ENCODE measurements at regions not wholly inside any gene's neighbourhood (a gene's known extent, or its start where the extent isn't known, plus 50 kb on each side); places are given as distances from the start of the nearest gene placed in this dataset.
"Not testable (repeated sequence)": the region's sequence is repeated elsewhere in the genome, so short reads cannot be mapped to it uniquely, and the experiment has no call there.

GRCh38 chr4:79209822-79210635 lies 115.8 kb downstream of the NAA11 start:
- DNase-seq (ENCODE audit: extremely low spot score) = no peak
- no peaks in the 10 kb centered on the region for H3K4me1 ChIP-seq (ENCODE audit: insufficient read depth)
- H3K4me3 ChIP-seq (ENCODE audit: low read depth, low read length) = no peak overlapping the region
- no peak overlapping the region for H3K27ac ChIP-seq (ENCODE audit: low read depth)
- WGBS = 77% methylated on average over 14 of the region's 14 CpGs
- H3K36me3 ChIP-seq (ENCODE audit: insufficient read depth) = no peaks in the 10 kb centered on the region

- WGBS = 90% methylated on average over 3 of the region's 3 CpGs
- no peak for DNase-seq (ENCODE audit: extremely low spot score)
- H3K27ac ChIP-seq (ENCODE audit: low read depth) = no peak overlapping the region
- no peak overlapping the region for H3K4me3 ChIP-seq (ENCODE audit: low read depth, low read length)
- no peaks in the 10 kb centered on the region for H3K36me3 ChIP-seq (ENCODE audit: insufficient read depth)
- no peaks in the 10 kb centered on the region for H3K4me1 ChIP-seq (ENCODE audit: insufficient read depth)
These were observed 116.8 kb downstream of the NAA11 start for GRCh38 chr4:79209081-79209480.

GRCh38 chr4:79207281-79207680 lies 118.6 kb downstream of the NAA11 start:
- Histone ChIP-seq H3K4me3 (ENCODE audit: low read depth, low read length) (no peak overlapping the region), H3K4me1 (ENCODE audit: insufficient read depth) (no peaks in the 10 kb centered on the region), H3K36me3 (ENCODE audit: insufficient read depth) (no peaks in the 10 kb centered on the region), H3K27ac (ENCODE audit: low read depth) (no peak overlapping the region)
- DNase-seq (ENCODE audit: extremely low spot score) = no peak

- no peaks in the 10 kb centered on the region for H3K36me3 ChIP-seq (ENCODE audit: insufficient read depth)
- WGBS = 93% methylated on average over 4 of the region's 4 CpGs
- H3K4me3 ChIP-seq (ENCODE audit: low read depth, low read length) = no peak overlapping the region
- no peak overlapping the region for H3K27ac ChIP-seq (ENCODE audit: low read depth)
- no peak for DNase-seq (ENCODE audit: extremely low spot score)
- no peaks in the 10 kb centered on the region for H3K4me1 ChIP-seq (ENCODE audit: insufficient read depth)
These were observed 119.2 kb downstream of the NAA11 start for GRCh38 chr4:79206660-79207059.

- no peaks in the 10 kb centered on the region for H3K4me1 ChIP-seq (ENCODE audit: insufficient read depth)
- H3K27ac ChIP-seq (ENCODE audit: low read depth) = no peak overlapping the region
- 92% methylated on average over 3 of the region's 3 CpGs for WGBS
- no peaks in the 10 kb centered on the region for H3K36me3 ChIP-seq (ENCODE audit: insufficient read depth)
- no peak for DNase-seq (ENCODE audit: extremely low spot score)
- H3K4me3 ChIP-seq (ENCODE audit: low read depth, low read length) = no peak overlapping the region
These were observed 120.7 kb downstream of the NAA11 start for GRCh38 chr4:79205121-79205520.

- no peak for DNase-seq (ENCODE audit: extremely low spot score)
- 62% methylated on average over 2 of the region's 2 CpGs for WGBS
- no peak overlapping the region for H3K4me3 ChIP-seq (ENCODE audit: low read depth, low read length)
- no peaks in the 10 kb centered on the region for H3K4me1 ChIP-seq (ENCODE audit: insufficient read depth)
- no peaks in the 10 kb centered on the region for H3K36me3 ChIP-seq (ENCODE audit: insufficient read depth)
- H3K27ac ChIP-seq (ENCODE audit: low read depth) = no peak overlapping the region
These were observed 123.9 kb downstream of the NAA11 start for GRCh38 chr4:79201971-79202370.

GRCh38 chr4:79199743-79200142 lies 126.1 kb downstream of the NAA11 start:
- no peak overlapping the region for H3K27ac ChIP-seq (ENCODE audit: low read depth)
- H3K4me3 ChIP-seq (ENCODE audit: low read depth, low read length) = no peak overlapping the region
- no peaks in the 10 kb centered on the region for H3K36me3 ChIP-seq (ENCODE audit: insufficient read depth)
- 73% methylated on average over 2 of the region's 2 CpGs for WGBS
- H3K4me1 ChIP-seq (ENCODE audit: insufficient read depth) = no peaks in the 10 kb centered on the region
- no peak for DNase-seq (ENCODE audit: extremely low spot score)

- no peak overlapping the region for H3K27ac ChIP-seq (ENCODE audit: low read depth)
- no peaks in the 10 kb centered on the region for H3K36me3 ChIP-seq (ENCODE audit: insufficient read depth)
- DNase-seq (ENCODE audit: extremely low spot score) = no peak
- H3K4me1 ChIP-seq (ENCODE audit: insufficient read depth) = no peaks in the 10 kb centered on the region
- 73% methylated on average over 5 of the region's 5 CpGs for WGBS
- no peak overlapping the region for H3K4me3 ChIP-seq (ENCODE audit: low read depth, low read length)
These were observed 126.8 kb downstream of the NAA11 start for GRCh38 chr4:79198951-79199587.

GRCh38 chr4:79197275-79198009 lies 128.4 kb downstream of the NAA11 start:
- Histone ChIP-seq H3K4me1 (ENCODE audit: insufficient read depth) (no peaks in the 10 kb centered on the region), H3K27ac (ENCODE audit: low read depth) (no peak overlapping the region), H3K4me3 (ENCODE audit: low read depth, low read length) (no peak overlapping the region), H3K36me3 (ENCODE audit: insufficient read depth) (no peaks in the 10 kb centered on the region)
- no peak for DNase-seq (ENCODE audit: extremely low spot score)
- 91% methylated on average over 3 of the region's 3 CpGs for WGBS

- not testable (repeated sequence) for H3K27ac ChIP-seq (ENCODE audit: low read depth); DNase-seq (ENCODE audit: extremely low spot score); H3K36me3 ChIP-seq (ENCODE audit: insufficient read depth); H3K4me1 ChIP-seq (ENCODE audit: insufficient read depth); H3K4me3 ChIP-seq (ENCODE audit: low read depth, low read length)
- 97% methylated on average over 1 of the region's 1 CpG for WGBS
These were observed 134.6 kb downstream of the NAA11 start for GRCh38 chr4:79191292-79191691.

- DNase-seq (ENCODE audit: extremely low spot score) = no peak
- no peak overlapping the region for H3K4me3 ChIP-seq (ENCODE audit: low read depth, low read length)
- no peaks in the 10 kb centered on the region for H3K36me3 ChIP-seq (ENCODE audit: insufficient read depth)
- H3K4me1 ChIP-seq (ENCODE audit: insufficient read depth) = no peaks in the 10 kb centered on the region
- WGBS = 49% methylated on average over 3 of the region's 3 CpGs
- H3K27ac ChIP-seq (ENCODE audit: low read depth) = no peak overlapping the region
These were observed 140.3 kb downstream of the NAA11 start for GRCh38 chr4:79185526-79186045.

- Histone ChIP-seq H3K4me1 (ENCODE audit: insufficient read depth) (no peaks in the 10 kb centered on the region), H3K27ac (ENCODE audit: low read depth) (no peak overlapping the region), H3K4me3 (ENCODE audit: low read depth, low read length) (no peak overlapping the region), H3K36me3 (ENCODE audit: insufficient read depth) (no peaks in the 10 kb centered on the region)
- no peak for DNase-seq (ENCODE audit: extremely low spot score)
- WGBS = 73% methylated on average over 4 of the region's 4 CpGs
These were observed 141.4 kb downstream of the NAA11 start for GRCh38 chr4:79184476-79184875.

- Histone ChIP-seq H3K27ac (ENCODE audit: low read depth) (no peak overlapping the region), H3K4me3 (ENCODE audit: low read depth, low read length) (no peak overlapping the region), H3K4me1 (ENCODE audit: insufficient read depth) (no peaks in the 10 kb centered on the region), H3K36me3 (ENCODE audit: insufficient read depth) (no peaks in the 10 kb centered on the region)
- 76% methylated on average over 3 of the region's 3 CpGs for WGBS
- no peak for DNase-seq (ENCODE audit: extremely low spot score)
These were observed 143.7 kb downstream of the NAA11 start for GRCh38 chr4:79182209-79182608.

GRCh38 chr4:79181190-79181589 lies 144.7 kb downstream of the NAA11 start:
- WGBS = 89% methylated on average over 7 of the region's 7 CpGs
- no peaks in the 10 kb centered on the region for H3K4me1 ChIP-seq (ENCODE audit: insufficient read depth)

More at GRCh38 chr4:79181190-79181589, 144.7 kb downstream of the NAA11 start:
- no peaks in the 10 kb centered on the region for H3K36me3 ChIP-seq (ENCODE audit: insufficient read depth)
- H3K27ac ChIP-seq (ENCODE audit: low read depth) = no peak overlapping the region
- H3K4me3 ChIP-seq (ENCODE audit: low read depth, low read length) = no peak overlapping the region
- no peak for DNase-seq (ENCODE audit: extremely low spot score)

All from urinary bladder (tissue), 3 donors.